Spleen (tissue), 7 donors: ENCODE measurements at regions not wholly inside any gene's neighbourhood (a gene's known extent, or its start where the extent isn't known, plus 50 kb on each side); places are given as distances from the start of the nearest gene placed in this dataset.

Experiments
- CTCF ChIP-seq, 11 experiments: fragments of 200-600 bp in 7 of 11; fragments of 450-650 bp in 4 of 11; sonication (generic) in 4 of 11; IDR thresholded peaks in 8 of 11; conservative IDR thresholded peaks in 3 of 11; 1 replicate in 7 of 11; 2 replicates in 4 of 11; pipeline versions ENCODE4 v1.4.0 to v1.8.0; 2016 to 2021; ENCODE audit warnings: antibody characterized with exemption in 11 of 11, inconsistent platforms in 4 of 11, mild to moderate bottlenecking in 1 of 11
- POLR2A ChIP-seq, 3 donors: fragments of 450-650 bp; IDR thresholded peaks; one replicate each; pipeline ENCODE4 v1.5.1; 2017; ENCODE audit warnings: antibody characterized with exemption in 3 of 3, mild to moderate bottlenecking in 1 of 3
- POLR2AphosphoS5 ChIP-seq, 3 donors: sonication (generic); formaldehyde crosslinking; IDR thresholded peaks; one replicate each; pipeline ENCODE4 v1.5.1; 2017; ENCODE audit warnings: antibody characterized with exemption in 3 of 3
- donor health status: DM: no; HTN: no; CAD: no; lungs with moderate emphysema.
- donor health status: DM: no; HTN: no; CAD: no.
- donor health status: DM: no; HTN: no; CAD: no.

- TF ChIP-seq CTCF (IDR thresholded peaks at IDR 0.05 in 8 of 11, conservative IDR thresholded peaks at IDR 0.05 in 3 of 11): no peak
- no peak for TF ChIP-seq POLR2A (IDR thresholded peaks at IDR 0.05)
- no peak for TF ChIP-seq POLR2AphosphoS5 (IDR thresholded peaks at IDR 0.05)
These were observed 110.8 kb upstream of the ATL2 start for GRCh38 chr2:38487852-38488251.
